GM21723 (cell line): ENCODE measurements at regions not wholly inside any gene's neighbourhood (a gene's known extent, or its start where the extent isn't known, plus 50 kb on each side); places are given as distances from the start of the nearest gene placed in this dataset.
"Not testable (repeated sequence)": the region's sequence is repeated elsewhere in the genome, so short reads cannot be mapped to it uniquely, and the experiment has no call there.

Experiments
- ATAC-seq: cut with Tn5 transposase; IDR thresholded peaks from one replicate; pipeline ENCODE4 v1.9.1; 2021; ENCODE audit warnings: mild to moderate bottlenecking, moderate library complexity; ENCODE audit not compliant: unreplicated experiment

GRCh38 chr2:184993746-184994145, 395.4 kb downstream of the ZNF804A start:
- no peak for ATAC-seq

GRCh38 chr2:185006481-185006880, 408.2 kb downstream of the ZNF804A start:
- ATAC-seq = no peak

- no peak for ATAC-seq
Observed at GRCh38 chr2:185012643-185013042, 414.3 kb downstream of the ZNF804A start.

- ATAC-seq = no peak
Observed at GRCh38 chr2:185014076-185014475, 415.7 kb downstream of the ZNF804A start.

GRCh38 chr2:185025891-185026290, 427.6 kb downstream of the ZNF804A start:
- not testable (repeated sequence) for ATAC-seq

GRCh38 chr2:185035906-185036305, 437.6 kb downstream of the ZNF804A start:
- no peak for ATAC-seq

GRCh38 chr2:185044323-185044874, 446.1 kb downstream of the ZNF804A start:
- no peak for ATAC-seq

GRCh38 chr2:185050804-185051203, 452.5 kb downstream of the ZNF804A start:
- ATAC-seq = no peak

- ATAC-seq = no peak
Observed at GRCh38 chr2:185063761-185064160, 465.4 kb downstream of the ZNF804A start.

- ATAC-seq = no peak
Observed at GRCh38 chr2:185066128-185066527, 467.8 kb downstream of the ZNF804A start.

GRCh38 chr2:185069107-185069506, 470.8 kb downstream of the ZNF804A start:
- ATAC-seq = no peak

- ATAC-seq = no peak
Observed at GRCh38 chr2:185074156-185074555, 475.8 kb downstream of the ZNF804A start.

GRCh38 chr2:185082749-185083148, 484.4 kb downstream of the ZNF804A start:
- ATAC-seq = no peak

- no peak for ATAC-seq
Observed at GRCh38 chr2:185108588-185108987, 510.3 kb downstream of the ZNF804A start.

- ATAC-seq = no peak
Observed at GRCh38 chr2:185127412-185127811, 529.1 kb downstream of the ZNF804A start.

- no peak for ATAC-seq
Observed at GRCh38 chr2:185128346-185128745, 530.0 kb downstream of the ZNF804A start.

GRCh38 chr2:185128996-185129395, 530.7 kb downstream of the ZNF804A start:
- no peak for ATAC-seq

GRCh38 chr2:185130685-185131084, 532.4 kb downstream of the ZNF804A start:
- ATAC-seq = no peak

- no peak for ATAC-seq
Observed at GRCh38 chr2:185132501-185133041, 534.2 kb downstream of the ZNF804A start.

GRCh38 chr2:185137700-185138099, 539.4 kb downstream of the ZNF804A start:
- ATAC-seq = no peak

GRCh38 chr2:185142677-185143076, 544.3 kb downstream of the ZNF804A start:
- no peak for ATAC-seq

GRCh38 chr2:185144159-185144919, 546.0 kb downstream of the ZNF804A start:
- no peak for ATAC-seq
